ENCODE measurements at regions not wholly inside any gene's neighbourhood (a gene's known extent, or its start where the extent isn't known, plus 50 kb on each side); places are given as distances from the start of the nearest gene placed in this dataset.

DNA sequence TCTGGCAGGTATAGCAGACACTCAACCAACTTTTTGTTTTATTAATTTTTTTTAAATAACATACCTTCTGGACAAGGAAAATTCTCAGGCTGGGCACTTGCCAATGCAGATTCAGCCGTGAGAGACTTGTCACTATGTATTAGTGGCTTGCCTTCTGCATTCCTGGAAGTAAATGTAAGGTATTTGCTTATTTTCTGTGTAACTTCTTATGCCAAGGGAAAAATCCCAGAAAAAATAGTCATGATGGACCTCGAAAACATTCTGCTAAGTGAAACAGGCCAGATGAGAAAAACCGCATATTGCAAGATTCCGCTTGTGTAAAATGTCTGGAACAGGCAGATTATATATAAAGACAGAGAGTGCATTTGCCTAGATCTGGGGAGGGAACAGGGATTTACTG lies 260.3 kb upstream of the DAPK1 start:
- H3K79me2 ChIP-seq (ENCODE audit: insufficient read depth, low read length): no peaks in the 10 kb centered on the region
- H3K9me3 ChIP-seq (ENCODE audit: control insufficient read depth in 1 of 2, insufficient read depth in 1 of 2, low read depth in 1 of 2, low read length in 2 of 2): no peaks in the 10 kb centered on the region
- ATAC-seq (no peak), DNase-seq (ENCODE audit: low read depth, low spot score) (no peak)
- H2AFZ ChIP-seq (ENCODE audit: low read depth, low read length, poor library complexity, severe bottlenecking): no peak overlapping the region
- RAD21 ChIA-PET (ENCODE audit: low non-redundant PET in 1 of 2, low total read pairs in 2 of 2, uncharacterized antibody in 2 of 2, unreplicated experiment in 2 of 2): no interaction called here
- no peaks in the 10 kb centered on the region for H3K9me2 ChIP-seq (ENCODE audit: insufficient read depth)
- POLR2A ChIA-PET: no interaction called here
- intact Hi-C loops (cut with micrococcal nuclease): no loop called here
- H3K9ac ChIP-seq (ENCODE audit: low read length): no peak overlapping the region
- BruUV-seq (replicated peaks): no TSS peak
- no peaks in the 10 kb centered on the region for H3K36me3 ChIP-seq (ENCODE audit: control insufficient read depth in 1 of 2, insufficient read depth in 2 of 2, low read length in 2 of 2)
- no peak overlapping the region for H3K4me3 ChIP-seq (replicated peaks in 1 of 2; ENCODE audit: low read depth in 1 of 2, low read length in 2 of 2)
- no peaks in the 10 kb centered on the region for H3K4me1 ChIP-seq (ENCODE audit: control insufficient read depth in 1 of 2, insufficient read depth in 2 of 2, low read length in 2 of 2)
- peaks cover 37% of the 10 kb centered on the region for H3K27me3 ChIP-seq (ENCODE audit: insufficient read depth, low read length)
- H3K27ac ChIP-seq (ENCODE audit: low read depth, low read length): no peak overlapping the region
- CTCF ChIA-PET: no interaction called here
- no peak for TF ChIP-seq FOSL1 (IDR thresholded peaks at IDR 0.05; ENCODE audit: low read depth)
- TF ChIP-seq EGR1 (IDR thresholded peaks at IDR 0.05; ENCODE audit: low read depth): no peak
- no peak for TF ChIP-seq POLR2AphosphoS5 (IDR thresholded peaks at IDR 0.05; ENCODE audit: low read depth, low read length)
- no peak for TF ChIP-seq RAD21 (IDR thresholded peaks at IDR 0.05; ENCODE audit: low read depth)
- TF ChIP-seq, protein P1, sequence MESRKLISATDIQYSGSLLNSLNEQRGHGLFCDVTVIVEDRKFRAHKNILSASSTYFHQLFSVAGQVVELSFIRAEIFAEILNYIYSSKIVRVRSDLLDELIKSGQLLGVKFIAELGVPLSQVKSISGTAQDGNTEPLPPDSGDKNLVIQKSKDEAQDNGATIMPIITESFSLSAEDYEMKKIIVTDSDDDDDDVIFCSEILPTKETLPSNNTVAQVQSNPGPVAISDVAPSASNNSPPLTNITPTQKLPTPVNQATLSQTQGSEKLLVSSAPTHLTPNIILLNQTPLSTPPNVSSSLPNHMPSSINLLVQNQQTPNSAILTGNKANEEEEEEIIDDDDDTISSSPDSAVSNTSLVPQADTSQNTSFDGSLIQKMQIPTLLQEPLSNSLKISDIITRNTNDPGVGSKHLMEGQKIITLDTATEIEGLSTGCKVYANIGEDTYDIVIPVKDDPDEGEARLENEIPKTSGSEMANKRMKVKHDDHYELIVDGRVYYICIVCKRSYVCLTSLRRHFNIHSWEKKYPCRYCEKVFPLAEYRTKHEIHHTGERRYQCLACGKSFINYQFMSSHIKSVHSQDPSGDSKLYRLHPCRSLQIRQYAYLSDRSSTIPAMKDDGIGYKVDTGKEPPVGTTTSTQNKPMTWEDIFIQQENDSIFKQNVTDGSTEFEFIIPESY (IDR thresholded peaks at IDR 0.05; ENCODE audit: extremely low read depth, insufficient replicate concordance, low read length): no peak
- TF ChIP-seq YY1 (IDR thresholded peaks at IDR 0.05; ENCODE audit: extremely low read depth, insufficient replicate concordance, low read depth, low read length): no peak
- TF ChIP-seq CEBPB (IDR thresholded peaks at IDR 0.05; ENCODE audit: low read depth): no peak
- no peak for TF ChIP-seq TCF7L2 (IDR thresholded peaks at IDR 0.05; ENCODE audit: borderline replicate concordance, extremely low read depth, insufficient read depth, insufficient read length)
- no peak for TF ChIP-seq POLR2A (IDR thresholded peaks at IDR 0.05; ENCODE audit: borderline replicate concordance, extremely low read depth, insufficient read depth, insufficient read length)
- TF ChIP-seq JUND (IDR thresholded peaks at IDR 0.05): no peak
- TF ChIP-seq, protein P2, sequence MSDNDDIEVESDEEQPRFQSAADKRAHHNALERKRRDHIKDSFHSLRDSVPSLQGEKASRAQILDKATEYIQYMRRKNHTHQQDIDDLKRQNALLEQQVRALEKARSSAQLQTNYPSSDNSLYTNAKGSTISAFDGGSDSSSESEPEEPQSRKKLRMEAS (IDR thresholded peaks at IDR 0.05): no peak
- no peak for TF ChIP-seq EZH2 (IDR thresholded peaks at IDR 0.05)
- no peak for TF ChIP-seq CBX3 (IDR thresholded peaks at IDR 0.05; ENCODE audit: low read depth)
- TF ChIP-seq SIN3A (IDR thresholded peaks at IDR 0.05; ENCODE audit: low read depth): no peak
- no peak for TF ChIP-seq ZFX (IDR thresholded peaks at IDR 0.05)
- TF ChIP-seq, protein P3, sequence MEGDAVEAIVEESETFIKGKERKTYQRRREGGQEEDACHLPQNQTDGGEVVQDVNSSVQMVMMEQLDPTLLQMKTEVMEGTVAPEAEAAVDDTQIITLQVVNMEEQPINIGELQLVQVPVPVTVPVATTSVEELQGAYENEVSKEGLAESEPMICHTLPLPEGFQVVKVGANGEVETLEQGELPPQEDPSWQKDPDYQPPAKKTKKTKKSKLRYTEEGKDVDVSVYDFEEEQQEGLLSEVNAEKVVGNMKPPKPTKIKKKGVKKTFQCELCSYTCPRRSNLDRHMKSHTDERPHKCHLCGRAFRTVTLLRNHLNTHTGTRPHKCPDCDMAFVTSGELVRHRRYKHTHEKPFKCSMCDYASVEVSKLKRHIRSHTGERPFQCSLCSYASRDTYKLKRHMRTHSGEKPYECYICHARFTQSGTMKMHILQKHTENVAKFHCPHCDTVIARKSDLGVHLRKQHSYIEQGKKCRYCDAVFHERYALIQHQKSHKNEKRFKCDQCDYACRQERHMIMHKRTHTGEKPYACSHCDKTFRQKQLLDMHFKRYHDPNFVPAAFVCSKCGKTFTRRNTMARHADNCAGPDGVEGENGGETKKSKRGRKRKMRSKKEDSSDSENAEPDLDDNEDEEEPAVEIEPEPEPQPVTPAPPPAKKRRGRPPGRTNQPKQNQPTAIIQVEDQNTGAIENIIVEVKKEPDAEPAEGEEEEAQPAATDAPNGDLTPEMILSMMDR (IDR thresholded peaks at IDR 0.05 in 2 of 3, conservative IDR thresholded peaks at IDR 0.05 in 1 of 3; ENCODE audit: borderline replicate concordance in 1 of 3, insufficient read depth in 1 of 3, low read depth in 2 of 3, low read length in 2 of 3): no peak
- H3K4me2 ChIP-seq (ENCODE audit: low read length): no peak overlapping the region
- H4K20me1 ChIP-seq (ENCODE audit: insufficient read depth): no peaks in the 10 kb centered on the region

Data from HCT116 (cell line).